Hepatic stellate cell (primary cell): ENCODE measurements at regions not wholly inside any gene's neighbourhood (a gene's known extent, or its start where the extent isn't known, plus 50 kb on each side); places are given as distances from the start of the nearest gene placed in this dataset.

Experiments
- DNase-seq: peaks from one replicate; pipeline ENCODE4 v3.0.0; 2011; ENCODE audit warnings: low spot score

GRCh38 chr11:15379483-15379882, 264.8 kb downstream of the INSC start:
- no peak for DNase-seq

- DNase-seq: no peak
Measured at GRCh38 chr11:15390857-15391256, 276.1 kb downstream of the INSC start.

GRCh38 chr11:15396778-15397177, 282.1 kb downstream of the INSC start:
- no peak for DNase-seq

- DNase-seq: no peak
Measured at GRCh38 chr11:15406851-15407351, 292.2 kb downstream of the INSC start.

- no peak for DNase-seq
Measured at GRCh38 chr11:15412054-15412453, 297.3 kb downstream of the INSC start.

GRCh38 chr11:15418921-15419320, 304.2 kb downstream of the INSC start:
- DNase-seq: no peak

- DNase-seq: no peak
Measured at GRCh38 chr11:15419696-15420095, 305.0 kb downstream of the INSC start.

- DNase-seq: no peak
Measured at GRCh38 chr11:15430381-15430780, 315.7 kb downstream of the INSC start.

- DNase-seq: no peak
Measured at GRCh38 chr11:15434529-15434928, 319.8 kb downstream of the INSC start.

GRCh38 chr11:15446315-15446714, 331.6 kb downstream of the INSC start:
- no peak for DNase-seq

GRCh38 chr11:15446929-15447328, 332.2 kb downstream of the INSC start:
- no peak for DNase-seq

- DNase-seq: no peak
Measured at GRCh38 chr11:15451713-15452112, 337.0 kb downstream of the INSC start.

GRCh38 chr11:15453211-15453765, 338.6 kb downstream of the INSC start:
- no peak for DNase-seq

GRCh38 chr11:15468466-15468865, 353.7 kb downstream of the INSC start:
- DNase-seq: no peak

- no peak for DNase-seq
Measured at GRCh38 chr11:15471048-15471894, 356.5 kb downstream of the INSC start.

- no peak for DNase-seq
Measured at GRCh38 chr11:15471895-15472799, 357.4 kb downstream of the INSC start.

- no peak for DNase-seq
Measured at GRCh38 chr11:15473954-15474837, 359.5 kb downstream of the INSC start.

GRCh38 chr11:15476371-15476917, 361.7 kb downstream of the INSC start:
- no peak for DNase-seq

- no peak for DNase-seq
Measured at GRCh38 chr11:15481871-15482270, 367.1 kb downstream of the INSC start.

GRCh38 chr11:15483205-15483604, 368.5 kb downstream of the INSC start:
- no peak for DNase-seq

GRCh38 chr11:15484398-15484797, 369.7 kb downstream of the INSC start:
- no peak for DNase-seq
